Duodenal mucosa (tissue), 2 donors: ENCODE measurements at regions not wholly inside any gene's neighbourhood (a gene's known extent, or its start where the extent isn't known, plus 50 kb on each side); places are given as distances from the start of the nearest gene placed in this dataset.

Source experiments
- H3K27ac ChIP-seq: one replicate; pipeline ENCODE4 v1.7.0; 2013; ENCODE audit warnings: low read depth, low read length
- H3K27me3 ChIP-seq, 2 donors: one replicate each; pipeline ENCODE4 v1.7.0; 2013; ENCODE audit warnings: low read length in 2 of 2, control low read depth in 1 of 2; ENCODE audit not compliant: insufficient read depth in 2 of 2, control insufficient read depth in 1 of 2
- H3K36me3 ChIP-seq, 2 donors: one replicate each; pipeline ENCODE4 v1.7.0; 2013; ENCODE audit warnings: low read length in 2 of 2, control low read depth in 1 of 2; ENCODE audit not compliant: insufficient read depth in 2 of 2, control insufficient read depth in 1 of 2
- H3K4me1 ChIP-seq, 2 donors: one replicate each; pipeline ENCODE4 v1.7.0; 2013; ENCODE audit warnings: low read length in 2 of 2, control low read depth in 1 of 2; ENCODE audit not compliant: insufficient read depth in 2 of 2, control insufficient read depth in 1 of 2
- H3K4me3 ChIP-seq, 2 donors: one replicate each; pipeline ENCODE4 v1.7.0; 2013; ENCODE audit warnings: low read length in 2 of 2, low read depth in 1 of 2
- H3K9ac ChIP-seq, 2 donors: one replicate each; pipeline ENCODE4 v1.7.0; 2013; ENCODE audit warnings: low read length in 2 of 2, low read depth in 1 of 2
- H3K9me3 ChIP-seq, 2 donors: one replicate each; pipeline ENCODE4 v1.7.0; 2013; ENCODE audit warnings: low read length in 2 of 2, control low read depth in 1 of 2; ENCODE audit not compliant: control insufficient read depth in 1 of 2

GRCh38 chr3:107112356-107112755, 264.9 kb upstream of the CCDC54 start:
- H3K36me3 ChIP-seq, result no peaks in the 10 kb centered on the region
- no peaks in the 10 kb centered on the region for H3K4me1 ChIP-seq
- H3K27me3 ChIP-seq, result no peaks in the 10 kb centered on the region
- H3K9ac ChIP-seq, result no peak overlapping the region
- H3K4me3 ChIP-seq, result no peak overlapping the region
- H3K9me3 ChIP-seq, result no peaks in the 10 kb centered on the region
- H3K27ac ChIP-seq, result no peak overlapping the region

- Histone ChIP-seq H3K27ac (no peak overlapping the region), H3K27me3 (no peaks in the 10 kb centered on the region), H3K4me3 (no peak overlapping the region), H3K4me1 (no peaks in the 10 kb centered on the region), H3K36me3 (no peaks in the 10 kb centered on the region), H3K9me3 (no peaks in the 10 kb centered on the region), H3K9ac (no peak overlapping the region)
Observed at GRCh38 chr3:107116251-107116650, 261.0 kb upstream of the CCDC54 start.

- Histone ChIP-seq H3K36me3 (no peaks in the 10 kb centered on the region), H3K27me3 (no peaks in the 10 kb centered on the region), H3K4me1 (no peaks in the 10 kb centered on the region), H3K9ac (no peak overlapping the region), H3K4me3 (no peak overlapping the region), H3K9me3 (no peaks in the 10 kb centered on the region), H3K27ac (no peak overlapping the region)
Observed at GRCh38 chr3:107117156-107117555, 260.1 kb upstream of the CCDC54 start.

- Histone ChIP-seq H3K27ac (no peak overlapping the region), H3K36me3 (no peaks in the 10 kb centered on the region), H3K9ac (no peak overlapping the region), H3K27me3 (no peaks in the 10 kb centered on the region), H3K4me3 (no peak overlapping the region), H3K4me1 (no peaks in the 10 kb centered on the region), H3K9me3 (no peaks in the 10 kb centered on the region)
Observed at GRCh38 chr3:107117922-107118536, 259.2 kb upstream of the CCDC54 start.

- no peak overlapping the region for H3K27ac ChIP-seq
- no peak overlapping the region for H3K9ac ChIP-seq
- no peaks in the 10 kb centered on the region for H3K9me3 ChIP-seq
- H3K4me3 ChIP-seq, result no peak overlapping the region
- no peaks in the 10 kb centered on the region for H3K36me3 ChIP-seq
- no peaks in the 10 kb centered on the region for H3K4me1 ChIP-seq
- H3K27me3 ChIP-seq, result no peaks in the 10 kb centered on the region
Observed at GRCh38 chr3:107124885-107125284, 252.4 kb upstream of the CCDC54 start.

- Histone ChIP-seq H3K27me3 (no peaks in the 10 kb centered on the region), H3K9me3 (no peaks in the 10 kb centered on the region), H3K27ac (no peak overlapping the region), H3K9ac (no peak overlapping the region), H3K4me1 (no peaks in the 10 kb centered on the region), H3K36me3 (no peaks in the 10 kb centered on the region), H3K4me3 (no peak overlapping the region)
Observed at GRCh38 chr3:107128946-107129345, 248.3 kb upstream of the CCDC54 start.

GRCh38 chr3:107130089-107130700, 247.0 kb upstream of the CCDC54 start:
- Histone ChIP-seq H3K4me3 (no peak overlapping the region), H3K36me3 (no peaks in the 10 kb centered on the region), H3K27me3 (no peaks in the 10 kb centered on the region), H3K9ac (no peak overlapping the region), H3K9me3 (no peaks in the 10 kb centered on the region), H3K27ac (no peak overlapping the region), H3K4me1 (no peaks in the 10 kb centered on the region)

- H3K9ac ChIP-seq, result no peak overlapping the region
- no peak overlapping the region for H3K27ac ChIP-seq
- H3K4me3 ChIP-seq, result no peak overlapping the region
- H3K9me3 ChIP-seq, result no peaks in the 10 kb centered on the region
- no peaks in the 10 kb centered on the region for H3K27me3 ChIP-seq
- no peaks in the 10 kb centered on the region for H3K36me3 ChIP-seq
- H3K4me1 ChIP-seq, result no peaks in the 10 kb centered on the region
Observed at GRCh38 chr3:107132674-107133073, 244.6 kb upstream of the CCDC54 start.

GRCh38 chr3:107133891-107134290, 243.3 kb upstream of the CCDC54 start:
- Histone ChIP-seq H3K9ac (no peak overlapping the region), H3K4me3 (no peak overlapping the region), H3K9me3 (no peaks in the 10 kb centered on the region), H3K27ac (no peak overlapping the region), H3K4me1 (no peaks in the 10 kb centered on the region), H3K27me3 (no peaks in the 10 kb centered on the region), H3K36me3 (no peaks in the 10 kb centered on the region)

GRCh38 chr3:107142171-107142570, 235.1 kb upstream of the CCDC54 start:
- no peaks in the 10 kb centered on the region for H3K9me3 ChIP-seq
- H3K27ac ChIP-seq, result no peak overlapping the region
- H3K9ac ChIP-seq, result no peak overlapping the region

More at GRCh38 chr3:107142171-107142570, 235.1 kb upstream of the CCDC54 start:
- Histone ChIP-seq H3K4me3 (no peak overlapping the region), H3K27me3 (no peaks in the 10 kb centered on the region), H3K4me1 (no peaks in the 10 kb centered on the region), H3K36me3 (no peaks in the 10 kb centered on the region)
